Common myeloid progenitor, CD34-positive (primary cell): ENCODE measurements at regions not wholly inside any gene's neighbourhood (a gene's known extent, or its start where the extent isn't known, plus 50 kb on each side); places are given as distances from the start of the nearest gene placed in this dataset.
A peak's percentile ranks its signal among the peaks of the same experiment; 100 is the strongest.

ENCODE experiments used
- CTCF ChIA-PET: fragments of 350-600 bp; sonication (Branson Sonifier 250); formaldehyde crosslinking; loops from one replicate; lab custom pipeline; 2021; ENCODE audit warnings: antibody characterized with exemption; lab: Charles Lee
- POLR2A ChIA-PET: fragments of 350-600 bp; sonication (Branson Sonifier 250); formaldehyde crosslinking; loops from one replicate; lab custom pipeline; 2021; ENCODE audit warnings: antibody characterized with exemption; lab: Charles Lee
- DNase-seq, 3 donors: peaks; one replicate each; pipeline versions ENCODE4 v3.0.0 to v3.0.0-alpha.2; 2013
- H3K27ac ChIP-seq, 2 experiments: 1 replicate in 1 of 2; 2 replicates in 1 of 2; pipeline ENCODE4 v1.7.0; 2013; ENCODE audit warnings: inconsistent platforms in 2 of 2, low read length in 2 of 2, mild to moderate bottlenecking in 2 of 2, low read depth in 1 of 2, moderate library complexity in 1 of 2; ENCODE audit not compliant: severe bottlenecking in 2 of 2, insufficient read depth in 1 of 2, poor library complexity in 1 of 2
- H3K27me3 ChIP-seq, 5 experiments: replicated peaks in 2 of 5; 1 replicate in 3 of 5; 2 replicates in 2 of 5; pipeline versions ENCODE4 v1.6.1 to v1.7.0; 2013; ENCODE audit warnings: low read length in 4 of 5, mild to moderate bottlenecking in 2 of 5, moderate library complexity in 2 of 5, inconsistent platforms in 1 of 5; ENCODE audit not compliant: insufficient read depth in 5 of 5, control insufficient read depth in 4 of 5
- H3K36me3 ChIP-seq, 4 experiments: 1 replicate in 2 of 4; 2 replicates in 2 of 4; pipeline versions ENCODE4 v1.6.1 to v1.7.0; 2013; ENCODE audit warnings: low read length in 3 of 4, control low read depth in 1 of 4, mild to moderate bottlenecking in 1 of 4; ENCODE audit not compliant: control insufficient read depth in 4 of 4, insufficient read depth in 4 of 4
- H3K4me1 ChIP-seq, 4 experiments: 1 replicate in 3 of 4; 2 replicates in 1 of 4; pipeline versions ENCODE4 v1.6.1 to v1.7.1; 2013; ENCODE audit warnings: low read length in 3 of 4, mild to moderate bottlenecking in 3 of 4, control low read depth in 1 of 4, inconsistent platforms in 1 of 4, moderate library complexity in 1 of 4; ENCODE audit not compliant: control insufficient read depth in 4 of 4, insufficient read depth in 4 of 4; ENCODE audit errors: control extremely low read depth in 1 of 4
- H3K4me3 ChIP-seq, 7 experiments: 1 replicate in 4 of 7; 2 replicates in 3 of 7; pipeline versions ENCODE4 v1.5.1 to v1.7.0; 2013; ENCODE audit warnings: mild to moderate bottlenecking in 7 of 7, low read length in 6 of 7, moderate library complexity in 6 of 7, inconsistent platforms in 2 of 7, low read depth in 2 of 7, control low read depth in 1 of 7; ENCODE audit not compliant: insufficient read depth in 4 of 7, control insufficient read depth in 1 of 7; ENCODE audit errors: extremely low read depth in 1 of 7
- H3K9me3 ChIP-seq, 5 experiments: 1 replicate in 4 of 5; 2 replicates in 1 of 5; pipeline versions ENCODE4 v1.6.1 to v1.7.1; 2013; ENCODE audit warnings: low read length in 4 of 5, mild to moderate bottlenecking in 2 of 5, inconsistent platforms in 1 of 5, low read depth in 1 of 5, moderate library complexity in 1 of 5; ENCODE audit not compliant: control insufficient read depth in 4 of 5, insufficient read depth in 2 of 5; ENCODE audit errors: control extremely low read depth in 1 of 5
- WGBS: methylation state at CpG from one replicate; pipeline ENCODE4 v1.1.5; 2013; ENCODE audit not compliant: insufficient coverage; 5-methylcytosine and 5-hydroxymethylcytosine counted together

GRCh38 chr6:47111685-47112084 is 69.6 kb upstream of the ADGRF1 start:
- no CpG with 5 or more reads among the region's 1 CpG for WGBS
- Histone ChIP-seq H3K4me3 (no peak overlapping the region), H3K9me3 (no peaks in the 10 kb centered on the region), H3K4me1 (no peaks in the 10 kb centered on the region), H3K36me3 (no peaks in the 10 kb centered on the region), H3K27me3 (no peaks in the 10 kb centered on the region), H3K27ac (no peak overlapping the region)
- ChIA-PET POLR2A (interaction anchor here (0.7 kb wide), 1 partner anchor 111 kb away, joined by 3 read pairs; no protein-coding TSS in a partner anchor), CTCF (interaction anchor here (1.0 to 1.6 kb wide), 3 partner anchors 16 to 196 kb away, joined by 3 to 4 read pairs (median 3); no protein-coding TSS in a partner anchor)
- no peak for DNase-seq

GRCh38 chr6:47109281-47109680 is 67.1 kb upstream of the ADGRF1 start:
- CTCF ChIA-PET = interaction anchor here (1.8 kb wide), 1 partner anchor 12 kb away, joined by 4 read pairs; no protein-coding TSS in a partner anchor
- no peak overlapping the region for H3K4me3 ChIP-seq
- no peaks in the 10 kb centered on the region for H3K27me3 ChIP-seq
- H3K4me1 ChIP-seq = no peaks in the 10 kb centered on the region
- DNase-seq = no peak
- POLR2A ChIA-PET = no interaction called here
- H3K27ac ChIP-seq = no peak overlapping the region
- H3K9me3 ChIP-seq = no peaks in the 10 kb centered on the region
- H3K36me3 ChIP-seq = no peaks in the 10 kb centered on the region
- no CpG with 5 or more reads among the region's 2 CpGs for WGBS

GRCh38 chr6:47106721-47107197 is 64.6 kb upstream of the ADGRF1 start:
- WGBS = 100% methylated on average over 2 of the region's 3 CpGs
- H3K27ac ChIP-seq = no peak overlapping the region
- no peak overlapping the region for H3K4me3 ChIP-seq
- no peaks in the 10 kb centered on the region for H3K27me3 ChIP-seq
- peak in 2 of 3 donors; percentile 23 to 40 for DNase-seq
- ChIA-PET POLR2A (no interaction called here), CTCF (interaction anchor here (2.7 kb wide), 1 partner anchor 10 kb away, joined by 20 read pairs; no protein-coding TSS in a partner anchor)
- H3K9me3 ChIP-seq = no peaks in the 10 kb centered on the region
- H3K4me1 ChIP-seq = no peaks in the 10 kb centered on the region
- no peaks in the 10 kb centered on the region for H3K36me3 ChIP-seq

- no peaks in the 10 kb centered on the region for H3K36me3 ChIP-seq
- no peak for DNase-seq
- POLR2A ChIA-PET = no interaction called here
- no peak overlapping the region for H3K4me3 ChIP-seq
- H3K9me3 ChIP-seq = no peaks in the 10 kb centered on the region
- no peak overlapping the region for H3K27ac ChIP-seq
- no peaks in the 10 kb centered on the region for H3K27me3 ChIP-seq
- WGBS = 90% methylated on average over 1 of the region's 3 CpGs
- CTCF ChIA-PET = interaction anchor here (1.1 to 2.7 kb wide), 3 partner anchors 10 to 141 kb away, joined by 4 to 20 read pairs (median 4); no protein-coding TSS in a partner anchor
- no peaks in the 10 kb centered on the region for H3K4me1 ChIP-seq
Observed at GRCh38 chr6:47106216-47106615, 64.1 kb upstream of the ADGRF1 start.

- H3K36me3 ChIP-seq = no peaks in the 10 kb centered on the region
- H3K9me3 ChIP-seq = no peaks in the 10 kb centered on the region
- ChIA-PET CTCF (interaction anchor here (0.6 to 2.7 kb wide), 4 partner anchors 9 to 234 kb away, joined by 3 to 20 read pairs (median 4); no protein-coding TSS in a partner anchor), POLR2A (no interaction called here)
- H3K27me3 ChIP-seq = no peaks in the 10 kb centered on the region
- no peak overlapping the region for H3K4me3 ChIP-seq
- H3K4me1 ChIP-seq = no peaks in the 10 kb centered on the region
- no peak overlapping the region for H3K27ac ChIP-seq
- DNase-seq = no peak
- 98% methylated on average over 10 of the region's 10 CpGs for WGBS
Observed at GRCh38 chr6:47105469-47106178, 63.5 kb upstream of the ADGRF1 start.

GRCh38 chr6:47103931-47104330 is 61.8 kb upstream of the ADGRF1 start:
- CTCF ChIA-PET = interaction anchor here (1.0 to 1.2 kb wide), 2 partner anchors 10 kb away, joined by 3 read pairs; no protein-coding TSS in a partner anchor
- H3K27ac ChIP-seq = no peak overlapping the region
- POLR2A ChIA-PET = no interaction called here
- 100% methylated on average over 3 of the region's 6 CpGs for WGBS
- no peaks in the 10 kb centered on the region for H3K27me3 ChIP-seq
- no peaks in the 10 kb centered on the region for H3K4me1 ChIP-seq
- no peak for DNase-seq
- no peaks in the 10 kb centered on the region for H3K9me3 ChIP-seq
- no peaks in the 10 kb centered on the region for H3K36me3 ChIP-seq
- H3K4me3 ChIP-seq = no peak overlapping the region

- ChIA-PET POLR2A (interaction anchor here (0.6 kb wide), 1 partner anchor 215 kb away, joined by 3 read pairs; no protein-coding TSS in a partner anchor), CTCF (interaction anchor here (0.7 kb wide), 1 partner anchor 881 kb away, joined by 3 read pairs; no protein-coding TSS in a partner anchor)
- no peak for DNase-seq
- no peaks in the 10 kb centered on the region for H3K36me3 ChIP-seq
- H3K27me3 ChIP-seq = no peaks in the 10 kb centered on the region
- no peak overlapping the region for H3K4me3 ChIP-seq
- whole genome bisulfite sequencing = 97% methylated on average over 4 of the region's 5 CpGs
- H3K9me3 ChIP-seq = no peaks in the 10 kb centered on the region
- no peak overlapping the region for H3K27ac ChIP-seq
- H3K4me1 ChIP-seq = peaks cover 0 to 5% (median 0%) of the 10 kb centered on the region in 4 experiments
Observed at GRCh38 chr6:47102331-47102730, 60.2 kb upstream of the ADGRF1 start.
